ENCODE measurements at regions not wholly inside any gene's neighbourhood (a gene's known extent, or its start where the extent isn't known, plus 50 kb on each side); places are given as distances from the start of the nearest gene placed in this dataset.
A peak's percentile ranks its signal among the peaks of the same experiment; 100 is the strongest.

- Histone ChIP-seq H3K4me3 (peak overlapping the region; percentile 23 to 48 (median 39)), H3K9me3 (no peaks in the 10 kb centered on the region), H3K36me3 (no peaks in the 10 kb centered on the region), H3K27ac (peak overlapping the region in 2 of 5 donors; percentile 1 to 44), H3K27me3 (no peaks in the 10 kb centered on the region), H3K4me1 (no peaks in the 10 kb centered on the region)
- WGBS, 5 donors: 25 to 67% (median 47%) methylated on average over 7 of the region's 7 CpGs
- TF ChIP-seq CTCF (IDR thresholded peaks at IDR 0.05) (no peak), POLR2A (IDR thresholded peaks at IDR 0.05) (no peak), POLR2AphosphoS5 (IDR thresholded peaks at IDR 0.05) (no peak), EP300 (IDR thresholded peaks at IDR 0.05) (no peak)
- intact Hi-C loops (cut with DNase I; ENCODE audit: low total_unique reads): no loop called here
- no peak for DNase-seq
Observed at GRCh38 chrX:80334583-80334982, 85.7 kb upstream of the TENT5D start.

GRCh38 chrX:80335062-80335830 is 85.0 kb upstream of the TENT5D start:
- Histone ChIP-seq H3K4me3 (peak overlapping the region; percentile 23 to 48 (median 39)), H3K27me3 (no peaks in the 10 kb centered on the region), H3K27ac (peak overlapping the region in 3 of 5 donors; percentile 36 to 46 (median 44)), H3K9me3 (no peaks in the 10 kb centered on the region), H3K36me3 (no peaks in the 10 kb centered on the region), H3K4me1 (no peaks in the 10 kb centered on the region)
- 29 to 65% (median 42%) methylated on average over 21 to 38 of the region's 38 CpGs for WGBS, 5 donors
- no peak for TF ChIP-seq EP300 (IDR thresholded peaks at IDR 0.05)
- TF ChIP-seq POLR2AphosphoS5 (IDR thresholded peaks at IDR 0.05): peak in 1 of 3 donors; percentile 30
- no peak for TF ChIP-seq CTCF (IDR thresholded peaks at IDR 0.05)
- DNase-seq: peak; percentile 65 to 79
- intact Hi-C loops (cut with DNase I; ENCODE audit: low total_unique reads): no loop called here

GRCh38 chrX:80354966-80355465 is 65.2 kb upstream of the TENT5D start:
- no peak for DNase-seq
- Histone ChIP-seq H3K4me3 (no peak overlapping the region), H3K27ac (no peak overlapping the region), H3K27me3 (no peaks in the 10 kb centered on the region), H3K36me3 (no peaks in the 10 kb centered on the region), H3K4me1 (no peaks in the 10 kb centered on the region), H3K9me3 (no peaks in the 10 kb centered on the region)
- intact Hi-C loops (cut with DNase I; ENCODE audit: low total_unique reads): no loop called here
- TF ChIP-seq CTCF (IDR thresholded peaks at IDR 0.05) (no peak), EP300 (IDR thresholded peaks at IDR 0.05) (no peak), POLR2A (IDR thresholded peaks at IDR 0.05) (no peak), POLR2AphosphoS5 (IDR thresholded peaks at IDR 0.05) (no peak)
- WGBS, 5 donors: 56 to 79% (median 60%) methylated on average over 2 to 4 of the region's 4 CpGs

All from stomach (tissue), 8 donors.